ENCODE measurements at regions not wholly inside any gene's neighbourhood (a gene's known extent, or its start where the extent isn't known, plus 50 kb on each side); places are given as distances from the start of the nearest gene placed in this dataset.
A peak's percentile ranks its signal among the peaks of the same experiment; 100 is the strongest.

- Histone ChIP-seq H3K27ac (ENCODE audit: low read depth, low read length) (no peak overlapping the region), H3K79me2 (ENCODE audit: insufficient read depth, low read length) (no peaks in the 10 kb centered on the region), H4K20me1 (ENCODE audit: insufficient read depth, low read length) (no peaks in the 10 kb centered on the region), H3K4me2 (ENCODE audit: insufficient read depth, low read length) (no peak overlapping the region), H3K27me3 (ENCODE audit: insufficient read depth, low read length) (no peaks in the 10 kb centered on the region), H2AFZ (ENCODE audit: low read length) (no peak overlapping the region), H3K4me3 (ENCODE audit: insufficient read depth, low read length) (no peak overlapping the region), H3K36me3 (ENCODE audit: insufficient read depth, low read length) (no peaks in the 10 kb centered on the region), H3K4me1 (ENCODE audit: insufficient read depth, low read length) (no peaks in the 10 kb centered on the region), H3K9me3 (ENCODE audit: low read depth, low read length) (no peaks in the 10 kb centered on the region)
- no peak for TF ChIP-seq CTCF (IDR thresholded peaks at IDR 0.05; ENCODE audit: extremely low read depth, low read depth, low read length)
- no peak for DNase-seq (ENCODE audit: insufficient read length, low spot score, missing footprints)
Measured at GRCh38 chr6:141117874-141118273, 1014.9 kb upstream of the GJE1 start.

DNA sequence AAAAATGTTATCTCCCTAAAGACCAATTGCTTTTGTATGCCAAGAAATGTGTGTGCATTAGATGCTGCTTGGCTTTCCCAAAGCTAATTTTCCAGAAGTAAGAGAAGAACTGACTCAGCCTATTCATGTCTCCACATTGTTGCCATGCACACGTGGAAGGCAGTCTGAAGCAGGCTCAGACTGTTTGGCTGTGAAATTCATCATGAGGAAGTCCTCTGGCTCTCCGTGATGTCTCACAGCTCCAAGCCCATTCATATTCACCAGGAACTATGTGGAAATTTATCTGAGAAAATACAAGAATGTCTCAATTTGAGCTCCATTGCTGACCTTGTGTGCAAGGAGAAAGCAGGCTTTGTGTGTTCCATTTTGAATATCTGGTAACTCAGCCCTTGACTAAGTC lies 1022.2 kb upstream of the GJE1 start:
- Histone ChIP-seq H3K79me2 (ENCODE audit: insufficient read depth, low read length) (no peaks in the 10 kb centered on the region), H3K27me3 (ENCODE audit: insufficient read depth, low read length) (no peaks in the 10 kb centered on the region), H3K27ac (ENCODE audit: low read depth, low read length) (no peak overlapping the region), H3K4me2 (ENCODE audit: insufficient read depth, low read length) (no peak overlapping the region), H3K9me3 (ENCODE audit: low read depth, low read length) (no peaks in the 10 kb centered on the region), H4K20me1 (ENCODE audit: insufficient read depth, low read length) (no peaks in the 10 kb centered on the region), H2AFZ (ENCODE audit: low read length) (peak overlapping the region; percentile 53), H3K4me3 (ENCODE audit: insufficient read depth, low read length) (no peak overlapping the region), H3K36me3 (ENCODE audit: insufficient read depth, low read length) (no peaks in the 10 kb centered on the region), H3K4me1 (ENCODE audit: insufficient read depth, low read length) (peaks cover 2% of the 10 kb centered on the region)
- no peak for TF ChIP-seq CTCF (IDR thresholded peaks at IDR 0.05; ENCODE audit: extremely low read depth, low read depth, low read length)
- peak; percentile 69 for DNase-seq (ENCODE audit: insufficient read length, low spot score, missing footprints)

GRCh38 chr6:141107591-141108160 lies 1025.0 kb upstream of the GJE1 start:
- DNase-seq (ENCODE audit: insufficient read length, low spot score, missing footprints) = no peak
- no peak overlapping the region for H2AFZ ChIP-seq (ENCODE audit: low read length)
- no peak overlapping the region for H3K4me3 ChIP-seq (ENCODE audit: insufficient read depth, low read length)
- H3K36me3 ChIP-seq (ENCODE audit: insufficient read depth, low read length) = no peaks in the 10 kb centered on the region
- no peaks in the 10 kb centered on the region for H3K79me2 ChIP-seq (ENCODE audit: insufficient read depth, low read length)
- H3K9me3 ChIP-seq (ENCODE audit: low read depth, low read length) = no peaks in the 10 kb centered on the region
- no peaks in the 10 kb centered on the region for H3K27me3 ChIP-seq (ENCODE audit: insufficient read depth, low read length)
- H3K27ac ChIP-seq (ENCODE audit: low read depth, low read length) = no peak overlapping the region
- H4K20me1 ChIP-seq (ENCODE audit: insufficient read depth, low read length) = no peaks in the 10 kb centered on the region
- H3K4me2 ChIP-seq (ENCODE audit: insufficient read depth, low read length) = no peak overlapping the region
- no peak for TF ChIP-seq CTCF (IDR thresholded peaks at IDR 0.05; ENCODE audit: extremely low read depth, low read depth, low read length)
- peaks cover 2% of the 10 kb centered on the region for H3K4me1 ChIP-seq (ENCODE audit: insufficient read depth, low read length)

DNA sequence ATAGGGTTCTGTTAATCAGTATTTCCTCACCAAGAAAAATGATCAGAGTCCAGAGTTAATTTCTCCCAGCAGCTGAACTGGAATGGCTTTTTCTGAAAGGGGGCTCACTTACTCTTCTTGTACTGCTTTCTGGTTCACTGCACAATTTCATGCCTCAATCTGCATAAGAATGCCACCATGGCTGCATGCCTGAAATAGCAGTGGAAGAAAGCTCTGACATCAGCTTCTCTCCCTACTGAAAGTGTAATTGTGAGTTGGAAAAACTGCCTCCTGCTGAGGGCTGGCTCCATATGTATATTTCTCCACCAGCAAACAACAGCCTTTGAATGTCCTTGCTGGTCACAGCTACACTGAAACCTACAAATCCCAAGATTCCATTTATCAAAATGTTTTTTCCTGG lies 1027.2 kb upstream of the GJE1 start:
- Histone ChIP-seq H3K9me3 (ENCODE audit: low read depth, low read length) (no peaks in the 10 kb centered on the region), H3K36me3 (ENCODE audit: insufficient read depth, low read length) (no peaks in the 10 kb centered on the region), H3K4me1 (ENCODE audit: insufficient read depth, low read length) (peaks cover 2% of the 10 kb centered on the region), H3K27ac (ENCODE audit: low read depth, low read length) (no peak overlapping the region), H3K27me3 (ENCODE audit: insufficient read depth, low read length) (no peaks in the 10 kb centered on the region), H3K79me2 (ENCODE audit: insufficient read depth, low read length) (no peaks in the 10 kb centered on the region), H2AFZ (ENCODE audit: low read length) (peak overlapping the region; percentile 51), H3K4me2 (ENCODE audit: insufficient read depth, low read length) (no peak overlapping the region), H4K20me1 (ENCODE audit: insufficient read depth, low read length) (no peaks in the 10 kb centered on the region), H3K4me3 (ENCODE audit: insufficient read depth, low read length) (no peak overlapping the region)
- no peak for DNase-seq (ENCODE audit: insufficient read length, low spot score, missing footprints)
- TF ChIP-seq CTCF (IDR thresholded peaks at IDR 0.05; ENCODE audit: extremely low read depth, low read depth, low read length) = no peak
